Liver (tissue), 8 donors: ENCODE measurements at regions not wholly inside any gene's neighbourhood (a gene's known extent, or its start where the extent isn't known, plus 50 kb on each side); places are given as distances from the start of the nearest gene placed in this dataset.
"Not testable (repeated sequence)": the region's sequence is repeated elsewhere in the genome, so short reads cannot be mapped to it uniquely, and the experiment has no call there.

Source experiments
- DNase-seq: peaks from one replicate; pipeline ENCODE4 v3.0.0-alpha.2; 2017; ENCODE audit warnings: low spot score
- H3K27ac ChIP-seq, 2 donors: one replicate each; pipeline ENCODE4 v1.7.0; 2013; ENCODE audit warnings: inconsistent platforms in 2 of 2, low read length in 2 of 2, control low read depth in 1 of 2, low read depth in 1 of 2, mild to moderate bottlenecking in 1 of 2
- H3K27me3 ChIP-seq, 4 donors: one replicate each; pipeline versions ENCODE4 v1.6.1 to v1.7.0; 2013; ENCODE audit warnings: low read length in 3 of 4, inconsistent platforms in 1 of 4, mild to moderate bottlenecking in 1 of 4, moderate library complexity in 1 of 4; ENCODE audit not compliant: control insufficient read depth in 4 of 4, insufficient read depth in 4 of 4
- H3K36me3 ChIP-seq, 4 donors: one replicate each; pipeline versions ENCODE4 v1.6.1 to v1.7.0; 2013; ENCODE audit warnings: low read length in 3 of 4, mild to moderate bottlenecking in 3 of 4, low read depth in 1 of 4, moderate library complexity in 1 of 4; ENCODE audit not compliant: control insufficient read depth in 4 of 4, insufficient read depth in 3 of 4
- H3K4me1 ChIP-seq, 4 donors: one replicate each; pipeline versions ENCODE4 v1.6.1 to v1.7.0; 2013; ENCODE audit warnings: low read length in 3 of 4, mild to moderate bottlenecking in 3 of 4, moderate library complexity in 1 of 4; ENCODE audit not compliant: control insufficient read depth in 4 of 4, insufficient read depth in 4 of 4
- H3K4me3 ChIP-seq, 3 donors: one replicate each; pipeline versions ENCODE4 v1.6.1 to v1.7.0; 2013; ENCODE audit warnings: low read length in 3 of 3, control low read depth in 1 of 3, low read depth in 1 of 3, mild to moderate bottlenecking in 1 of 3
- H3K9ac ChIP-seq, 2 donors: one replicate each; pipeline ENCODE4 v1.7.0; 2013; ENCODE audit warnings: low read length in 2 of 2, mild to moderate bottlenecking in 2 of 2, moderate library complexity in 2 of 2, control low read depth in 1 of 2, low read depth in 1 of 2
- H3K9me3 ChIP-seq, 4 donors: one replicate each; pipeline versions ENCODE4 v1.6.1 to v1.7.0; 2013; ENCODE audit warnings: low read length in 3 of 4; ENCODE audit not compliant: control insufficient read depth in 4 of 4
- EGR1 ChIP-seq, 2 donors: IDR thresholded peaks; 2 replicates each; pipeline ENCODE4 v1.6.1; 2016 to 2018; ENCODE audit warnings: antibody characterized with exemption in 2 of 2, low read depth in 2 of 2
- FOXA2 ChIP-seq: IDR thresholded peaks from 2 replicates; pipeline ENCODE4 v1.6.1; 2016; ENCODE audit warnings: antibody characterized with exemption
- HNF4A ChIP-seq, 2 donors: conservative IDR thresholded peaks; 2 replicates each; pipeline ENCODE4 v1.6.1; 2016; ENCODE audit warnings: antibody characterized with exemption in 2 of 2, mild to moderate bottlenecking in 2 of 2
- RAD21 ChIP-seq, 2 donors: IDR thresholded peaks; 2 replicates each; pipeline ENCODE4 v1.6.1; 2016; ENCODE audit warnings: antibody characterized with exemption in 2 of 2, mild to moderate bottlenecking in 2 of 2
- TAF1 ChIP-seq: conservative IDR thresholded peaks from 2 replicates; pipeline ENCODE4 v1.6.1; 2016; ENCODE audit warnings: antibody characterized with exemption, mild to moderate bottlenecking
- YY1 ChIP-seq: IDR thresholded peaks from 2 replicates; pipeline ENCODE4 v1.6.1; 2016; ENCODE audit warnings: antibody characterized with exemption, mild to moderate bottlenecking
- WGBS: extraction: QIAGEN DNeasy Blood & Tissue Kit; methylation state at CpG from one replicate; pipeline ENCODE4 v1.1.7; 2013; 5-methylcytosine and 5-hydroxymethylcytosine counted together
- TF ChIP-seq, protein P1 (sequence below): IDR thresholded peaks from 2 replicates; pipeline ENCODE4 v1.6.1; 2016; ENCODE audit warnings: antibody characterized with exemption, mild to moderate bottlenecking
- TF ChIP-seq, protein P2 (sequence below): IDR thresholded peaks from 2 replicates; pipeline ENCODE4 v1.6.1; 2016; ENCODE audit warnings: antibody characterized with exemption
- TF ChIP-seq, protein P3 (sequence below): fragments of 150-350 bp; IDR thresholded peaks from 2 replicates; pipeline ENCODE4 v1.5.1; 2017; ENCODE audit warnings: improper control_type of control experiment, low read depth, low read length; ENCODE audit not compliant: missing input control
- TF ChIP-seq, protein P4 (sequence below): IDR thresholded peaks from 2 replicates; pipeline ENCODE4 v1.6.1; 2016; ENCODE audit warnings: antibody characterized with exemption
- donor health status: healthy.
- donor health status: healthy.
- donor health status: healthy.
- donor health status: healthy.
- donor health status: healthy.

DNA sequence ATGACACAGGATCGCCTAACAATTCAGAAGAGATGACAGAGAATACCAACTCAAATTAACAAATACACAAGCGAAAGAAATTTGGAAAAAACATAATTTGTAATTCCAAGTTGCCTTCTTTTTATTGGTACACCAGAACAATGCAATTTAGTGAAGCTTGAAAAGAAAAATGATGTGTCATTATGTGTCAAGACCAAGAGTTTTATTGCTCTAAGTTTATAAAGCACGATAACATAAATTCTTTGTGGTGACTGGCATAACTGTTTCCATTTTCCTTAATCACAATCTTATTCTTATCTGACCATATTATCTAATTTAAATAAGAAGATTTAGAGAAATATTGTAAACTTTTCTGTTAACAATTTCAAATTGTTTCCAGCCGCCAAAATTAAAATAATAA lies 273.2 kb upstream of the TECRL start (continued):
- TF ChIP-seq, protein P1, sequence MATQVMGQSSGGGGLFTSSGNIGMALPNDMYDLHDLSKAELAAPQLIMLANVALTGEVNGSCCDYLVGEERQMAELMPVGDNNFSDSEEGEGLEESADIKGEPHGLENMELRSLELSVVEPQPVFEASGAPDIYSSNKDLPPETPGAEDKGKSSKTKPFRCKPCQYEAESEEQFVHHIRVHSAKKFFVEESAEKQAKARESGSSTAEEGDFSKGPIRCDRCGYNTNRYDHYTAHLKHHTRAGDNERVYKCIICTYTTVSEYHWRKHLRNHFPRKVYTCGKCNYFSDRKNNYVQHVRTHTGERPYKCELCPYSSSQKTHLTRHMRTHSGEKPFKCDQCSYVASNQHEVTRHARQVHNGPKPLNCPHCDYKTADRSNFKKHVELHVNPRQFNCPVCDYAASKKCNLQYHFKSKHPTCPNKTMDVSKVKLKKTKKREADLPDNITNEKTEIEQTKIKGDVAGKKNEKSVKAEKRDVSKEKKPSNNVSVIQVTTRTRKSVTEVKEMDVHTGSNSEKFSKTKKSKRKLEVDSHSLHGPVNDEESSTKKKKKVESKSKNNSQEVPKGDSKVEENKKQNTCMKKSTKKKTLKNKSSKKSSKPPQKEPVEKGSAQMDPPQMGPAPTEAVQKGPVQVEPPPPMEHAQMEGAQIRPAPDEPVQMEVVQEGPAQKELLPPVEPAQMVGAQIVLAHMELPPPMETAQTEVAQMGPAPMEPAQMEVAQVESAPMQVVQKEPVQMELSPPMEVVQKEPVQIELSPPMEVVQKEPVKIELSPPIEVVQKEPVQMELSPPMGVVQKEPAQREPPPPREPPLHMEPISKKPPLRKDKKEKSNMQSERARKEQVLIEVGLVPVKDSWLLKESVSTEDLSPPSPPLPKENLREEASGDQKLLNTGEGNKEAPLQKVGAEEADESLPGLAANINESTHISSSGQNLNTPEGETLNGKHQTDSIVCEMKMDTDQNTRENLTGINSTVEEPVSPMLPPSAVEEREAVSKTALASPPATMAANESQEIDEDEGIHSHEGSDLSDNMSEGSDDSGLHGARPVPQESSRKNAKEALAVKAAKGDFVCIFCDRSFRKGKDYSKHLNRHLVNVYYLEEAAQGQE, result no peak
- TF ChIP-seq RAD21 (IDR thresholded peaks at IDR 0.05), result no peak

DNA sequence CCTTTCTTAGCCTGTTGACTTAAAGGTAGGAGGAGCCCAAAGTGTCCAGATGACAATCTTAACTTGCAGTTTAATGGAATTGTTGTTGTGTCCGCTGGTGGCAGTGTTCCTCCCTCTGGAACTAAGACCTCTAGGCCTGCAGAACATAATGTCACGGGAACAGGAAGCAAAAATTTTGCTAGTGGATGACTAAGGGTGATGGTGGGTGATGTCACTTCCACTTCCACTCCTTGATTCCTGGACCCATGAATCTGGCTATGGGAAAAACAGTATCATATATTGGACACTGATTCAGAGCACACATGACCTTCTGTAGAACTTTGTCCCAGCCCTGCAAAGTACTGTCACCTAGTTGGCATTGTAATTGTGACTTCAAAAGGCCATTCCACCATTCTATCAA lies 263.9 kb upstream of the TECRL start:
- H3K9ac ChIP-seq, H3K4me3 ChIP-seq, H3K27ac ChIP-seq, DNase-seq, H3K36me3 ChIP-seq, H3K27me3 ChIP-seq, H3K4me1 ChIP-seq: not testable (repeated sequence)
- WGBS, result 68% methylated on average over 2 of the region's 2 CpGs
- H3K9me3 ChIP-seq, result peaks cover 1 to 12% (median 4%) of the 10 kb centered on the region in 4 donors

DNA sequence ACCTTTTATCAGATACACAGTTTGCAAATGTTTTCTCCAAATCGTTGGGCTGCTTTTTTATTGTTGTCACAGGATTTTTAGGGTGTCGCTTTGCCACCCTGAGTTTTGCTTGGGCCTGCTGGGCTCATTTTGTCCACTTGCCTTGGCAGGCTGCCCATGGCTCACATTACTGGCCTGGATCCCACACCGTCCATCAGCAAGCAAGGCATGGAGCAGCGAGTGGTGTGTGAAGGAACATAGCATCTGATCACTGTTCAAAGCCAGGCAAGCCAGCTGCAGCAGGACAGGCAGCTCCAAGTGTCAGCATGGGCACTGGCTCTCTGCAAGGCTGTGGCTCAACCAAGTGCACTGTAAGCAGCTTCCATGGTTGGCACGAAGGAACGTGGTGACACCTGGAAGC lies 261.4 kb upstream of the TECRL start:
- Histone ChIP-seq H3K4me1 (no peaks in the 10 kb centered on the region), H3K36me3 (no peaks in the 10 kb centered on the region)
- DNase-seq, result no peak

More for the DNA sequence above, 261.4 kb upstream of the TECRL start:
- Histone ChIP-seq H3K9me3 (peaks cover 0 to 9% (median 2%) of the 10 kb centered on the region in 4 donors), H3K27me3 (no peaks in the 10 kb centered on the region), H3K9ac (no peak overlapping the region), H3K4me3 (no peak overlapping the region), H3K27ac (no peak overlapping the region)
- TF ChIP-seq RAD21 (IDR thresholded peaks at IDR 0.05) (no peak), EGR1 (IDR thresholded peaks at IDR 0.05; ENCODE audit: low read depth in 2 of 2) (no peak), YY1 (no peak), FOXA2 (no peak), HNF4A (conservative IDR thresholded peaks at IDR 0.05) (no peak), TAF1 (no peak)
- TF ChIP-seq, protein P1, result no peak
- TF ChIP-seq, protein P2, sequence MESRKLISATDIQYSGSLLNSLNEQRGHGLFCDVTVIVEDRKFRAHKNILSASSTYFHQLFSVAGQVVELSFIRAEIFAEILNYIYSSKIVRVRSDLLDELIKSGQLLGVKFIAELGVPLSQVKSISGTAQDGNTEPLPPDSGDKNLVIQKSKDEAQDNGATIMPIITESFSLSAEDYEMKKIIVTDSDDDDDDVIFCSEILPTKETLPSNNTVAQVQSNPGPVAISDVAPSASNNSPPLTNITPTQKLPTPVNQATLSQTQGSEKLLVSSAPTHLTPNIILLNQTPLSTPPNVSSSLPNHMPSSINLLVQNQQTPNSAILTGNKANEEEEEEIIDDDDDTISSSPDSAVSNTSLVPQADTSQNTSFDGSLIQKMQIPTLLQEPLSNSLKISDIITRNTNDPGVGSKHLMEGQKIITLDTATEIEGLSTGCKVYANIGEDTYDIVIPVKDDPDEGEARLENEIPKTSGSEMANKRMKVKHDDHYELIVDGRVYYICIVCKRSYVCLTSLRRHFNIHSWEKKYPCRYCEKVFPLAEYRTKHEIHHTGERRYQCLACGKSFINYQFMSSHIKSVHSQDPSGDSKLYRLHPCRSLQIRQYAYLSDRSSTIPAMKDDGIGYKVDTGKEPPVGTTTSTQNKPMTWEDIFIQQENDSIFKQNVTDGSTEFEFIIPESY, result no peak
- TF ChIP-seq, protein P3, sequence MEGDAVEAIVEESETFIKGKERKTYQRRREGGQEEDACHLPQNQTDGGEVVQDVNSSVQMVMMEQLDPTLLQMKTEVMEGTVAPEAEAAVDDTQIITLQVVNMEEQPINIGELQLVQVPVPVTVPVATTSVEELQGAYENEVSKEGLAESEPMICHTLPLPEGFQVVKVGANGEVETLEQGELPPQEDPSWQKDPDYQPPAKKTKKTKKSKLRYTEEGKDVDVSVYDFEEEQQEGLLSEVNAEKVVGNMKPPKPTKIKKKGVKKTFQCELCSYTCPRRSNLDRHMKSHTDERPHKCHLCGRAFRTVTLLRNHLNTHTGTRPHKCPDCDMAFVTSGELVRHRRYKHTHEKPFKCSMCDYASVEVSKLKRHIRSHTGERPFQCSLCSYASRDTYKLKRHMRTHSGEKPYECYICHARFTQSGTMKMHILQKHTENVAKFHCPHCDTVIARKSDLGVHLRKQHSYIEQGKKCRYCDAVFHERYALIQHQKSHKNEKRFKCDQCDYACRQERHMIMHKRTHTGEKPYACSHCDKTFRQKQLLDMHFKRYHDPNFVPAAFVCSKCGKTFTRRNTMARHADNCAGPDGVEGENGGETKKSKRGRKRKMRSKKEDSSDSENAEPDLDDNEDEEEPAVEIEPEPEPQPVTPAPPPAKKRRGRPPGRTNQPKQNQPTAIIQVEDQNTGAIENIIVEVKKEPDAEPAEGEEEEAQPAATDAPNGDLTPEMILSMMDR, result no peak
- TF ChIP-seq, protein P4, sequence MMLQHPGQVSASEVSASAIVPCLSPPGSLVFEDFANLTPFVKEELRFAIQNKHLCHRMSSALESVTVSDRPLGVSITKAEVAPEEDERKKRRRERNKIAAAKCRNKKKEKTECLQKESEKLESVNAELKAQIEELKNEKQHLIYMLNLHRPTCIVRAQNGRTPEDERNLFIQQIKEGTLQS, result no peak
- 78% methylated on average over 6 of the region's 6 CpGs for WGBS
